Fibroblast of villous mesenchyme (primary cell): ENCODE measurements at regions not wholly inside any gene's neighbourhood (a gene's known extent, or its start where the extent isn't known, plus 50 kb on each side); places are given as distances from the start of the nearest gene placed in this dataset.

Source experiments
- DNase-seq: peaks from one replicate; pipeline ENCODE4 v3.0.0-alpha.2; 2010; ENCODE audit warnings: low read depth
- H3K4me3 ChIP-seq: 2 replicates; pipeline ENCODE4 v1.5.1; 2011; ENCODE audit warnings: low read depth, mild to moderate bottlenecking, low read length
- TF ChIP-seq, protein P1 (sequence below): IDR thresholded peaks from 2 replicates; pipeline ENCODE4 v1.5.1; 2012; ENCODE audit warnings: low read depth, mild to moderate bottlenecking, low read length; ENCODE audit not compliant: insufficient read depth

DNA sequence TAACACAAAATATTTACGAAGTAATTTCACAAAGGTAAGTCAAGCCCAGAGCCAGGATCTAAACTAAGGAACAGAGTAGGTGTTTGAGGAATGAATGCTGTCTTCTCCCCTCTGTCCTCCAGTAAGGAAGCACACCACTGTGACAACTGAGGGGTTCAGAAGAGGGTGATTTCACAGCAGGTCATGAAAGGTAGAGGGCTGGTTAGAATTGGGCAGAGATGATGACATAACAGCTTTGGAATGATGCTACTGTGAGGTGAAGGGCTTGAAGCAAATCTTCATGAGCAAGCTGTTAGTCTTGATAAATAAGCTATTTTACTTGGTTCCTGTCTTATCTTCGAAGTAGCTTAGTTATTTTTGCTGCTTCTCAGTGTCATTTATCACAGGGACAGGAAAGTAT is 498.6 kb downstream of the FGF9 start:
- TF ChIP-seq, protein P1, sequence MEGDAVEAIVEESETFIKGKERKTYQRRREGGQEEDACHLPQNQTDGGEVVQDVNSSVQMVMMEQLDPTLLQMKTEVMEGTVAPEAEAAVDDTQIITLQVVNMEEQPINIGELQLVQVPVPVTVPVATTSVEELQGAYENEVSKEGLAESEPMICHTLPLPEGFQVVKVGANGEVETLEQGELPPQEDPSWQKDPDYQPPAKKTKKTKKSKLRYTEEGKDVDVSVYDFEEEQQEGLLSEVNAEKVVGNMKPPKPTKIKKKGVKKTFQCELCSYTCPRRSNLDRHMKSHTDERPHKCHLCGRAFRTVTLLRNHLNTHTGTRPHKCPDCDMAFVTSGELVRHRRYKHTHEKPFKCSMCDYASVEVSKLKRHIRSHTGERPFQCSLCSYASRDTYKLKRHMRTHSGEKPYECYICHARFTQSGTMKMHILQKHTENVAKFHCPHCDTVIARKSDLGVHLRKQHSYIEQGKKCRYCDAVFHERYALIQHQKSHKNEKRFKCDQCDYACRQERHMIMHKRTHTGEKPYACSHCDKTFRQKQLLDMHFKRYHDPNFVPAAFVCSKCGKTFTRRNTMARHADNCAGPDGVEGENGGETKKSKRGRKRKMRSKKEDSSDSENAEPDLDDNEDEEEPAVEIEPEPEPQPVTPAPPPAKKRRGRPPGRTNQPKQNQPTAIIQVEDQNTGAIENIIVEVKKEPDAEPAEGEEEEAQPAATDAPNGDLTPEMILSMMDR: no peak
- H3K4me3 ChIP-seq: no peak overlapping the region
- DNase-seq: no peak

DNA sequence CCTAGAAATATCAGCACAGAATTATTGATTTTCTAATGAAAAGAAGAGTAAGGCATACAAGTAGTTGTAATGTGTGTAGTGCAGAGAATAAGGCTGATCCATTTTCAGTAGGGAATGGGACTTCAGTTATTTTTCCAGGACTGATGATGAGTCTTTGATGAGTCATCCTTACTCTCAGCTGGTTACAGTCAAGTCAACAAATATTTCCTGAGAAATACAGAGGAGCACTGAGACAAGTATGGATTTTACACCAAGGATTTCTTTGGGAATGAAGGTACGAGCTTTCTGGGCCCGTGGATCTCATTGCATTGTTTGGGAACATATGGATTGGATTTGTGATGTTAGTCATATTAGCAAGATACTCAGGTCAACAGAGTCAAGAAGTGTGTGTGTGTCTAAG is 502.7 kb downstream of the FGF9 start:
- DNase-seq: peak; percentile 27
- TF ChIP-seq, protein P1: no peak
- H3K4me3 ChIP-seq: no peak overlapping the region

DNA sequence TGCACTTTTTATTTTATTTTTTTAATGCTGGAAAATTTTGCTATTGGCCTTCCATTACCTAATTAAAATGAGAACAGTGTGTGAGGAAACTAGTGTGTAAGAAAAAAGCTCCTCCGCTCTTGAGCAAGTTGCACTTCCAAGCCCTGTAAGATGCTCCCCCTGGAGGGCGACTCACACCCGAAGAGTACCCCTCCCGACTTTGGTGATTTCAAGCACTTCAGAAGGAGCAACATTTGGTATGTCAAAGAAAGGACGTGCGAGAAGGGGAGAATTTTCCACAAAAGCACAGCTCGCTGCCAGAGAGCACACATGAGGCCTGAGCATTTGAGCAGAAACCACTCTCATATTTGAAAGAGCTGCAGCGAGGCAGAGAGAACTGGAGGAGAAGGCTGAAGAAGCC is 504.4 kb downstream of the FGF9 start:
- TF ChIP-seq, protein P1: no peak
- DNase-seq: no peak

DNA sequence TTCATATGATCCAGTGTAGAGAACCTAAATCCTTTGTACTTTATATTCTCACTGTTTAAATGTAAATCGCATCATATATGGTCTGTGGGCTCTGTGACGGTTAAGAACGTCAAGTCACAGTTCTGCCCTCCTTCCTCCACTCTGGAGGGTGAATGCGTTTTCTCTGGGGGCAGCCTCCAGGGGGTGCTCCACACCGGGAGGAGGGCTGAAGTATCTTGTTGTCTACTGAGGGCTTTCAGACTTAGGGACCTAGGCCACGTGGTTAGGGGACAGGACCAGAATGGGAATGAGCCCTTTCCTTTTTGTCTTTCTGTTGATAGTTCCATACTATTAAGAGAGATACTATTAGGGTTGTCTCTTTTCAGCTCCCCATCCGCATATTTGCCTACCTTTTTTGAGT is 504.9 kb downstream of the FGF9 start:
- TF ChIP-seq, protein P1: no peak
- H3K4me3 ChIP-seq: no peak overlapping the region
- no peak for DNase-seq

More for the DNA sequence above, 504.4 kb downstream of the FGF9 start:
- H3K4me3 ChIP-seq: no peak overlapping the region

DNA sequence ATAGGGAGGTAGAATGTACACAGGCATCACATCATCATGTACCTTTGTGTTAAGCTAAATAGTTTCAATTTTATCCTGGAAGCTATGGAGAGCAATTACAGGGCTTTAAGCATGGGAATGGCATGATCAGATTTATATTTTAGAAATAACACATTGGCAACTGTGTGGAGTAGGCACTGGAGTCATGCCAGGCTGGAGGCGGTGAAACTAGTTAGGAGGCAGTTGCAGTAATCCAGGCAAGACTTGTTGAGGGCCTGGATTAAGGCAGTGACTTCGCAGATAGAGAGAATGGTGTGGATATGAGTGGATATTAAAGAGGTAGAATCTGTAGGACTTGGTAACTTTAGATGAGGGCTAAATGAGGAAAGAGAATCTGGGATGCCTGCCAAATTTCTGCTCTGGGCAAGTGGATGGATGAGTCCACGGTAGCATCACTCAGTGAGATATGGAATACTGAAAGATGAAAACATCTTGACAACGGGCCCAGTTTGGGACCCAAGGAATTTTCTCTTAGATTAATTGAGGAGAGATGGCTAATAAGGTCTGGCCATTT is 506.2 kb downstream of the FGF9 start:
- TF ChIP-seq, protein P1: no peak
- no peak overlapping the region for H3K4me3 ChIP-seq
- DNase-seq: no peak

DNA sequence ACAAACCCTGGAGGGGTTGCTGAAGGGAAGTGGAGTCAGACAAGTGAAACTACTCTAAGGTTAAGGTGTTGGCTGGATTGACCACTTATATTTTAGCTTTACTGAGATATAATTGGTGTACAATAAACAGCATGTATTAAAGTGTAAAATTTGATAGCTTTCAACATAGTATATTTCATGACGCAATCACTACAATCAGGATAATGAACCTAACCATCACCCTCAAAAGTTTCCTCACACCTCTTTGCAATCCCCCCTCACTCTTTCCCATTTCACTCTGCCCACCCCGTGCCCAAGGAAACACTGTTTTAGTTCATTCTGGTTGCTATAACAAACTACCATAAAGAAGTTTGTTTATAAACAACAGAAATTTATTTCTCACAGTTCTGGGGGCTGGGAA is 508.0 kb downstream of the FGF9 start:
- H3K4me3 ChIP-seq: no peak overlapping the region
- TF ChIP-seq, protein P1: no peak
- no peak for DNase-seq

DNA sequence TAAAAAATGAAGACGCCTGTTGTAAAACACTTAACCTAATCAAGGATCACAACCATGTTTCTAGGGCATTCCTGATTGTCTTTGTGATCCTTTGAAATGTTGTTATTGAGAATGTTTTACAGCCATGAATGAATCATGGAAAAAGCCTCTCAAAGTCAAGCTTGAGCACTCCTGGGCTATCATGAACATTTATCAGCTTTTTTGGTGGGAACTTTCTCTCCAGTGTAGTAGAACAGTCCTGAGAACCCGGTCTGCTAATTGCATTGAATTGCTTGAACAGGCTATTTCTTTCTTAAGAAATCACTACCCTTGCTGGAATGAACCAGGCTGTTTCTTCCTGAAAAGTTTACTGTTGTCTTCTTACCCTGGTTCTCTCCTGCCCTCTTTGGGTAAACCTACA is 516.5 kb downstream of the FGF9 start:
- DNase-seq: no peak
- TF ChIP-seq, protein P1: no peak

More for the DNA sequence above, 516.5 kb downstream of the FGF9 start:
- no peak overlapping the region for H3K4me3 ChIP-seq
